ENCODE measurements at regions not wholly inside any gene's neighbourhood (a gene's known extent, or its start where the extent isn't known, plus 50 kb on each side); places are given as distances from the start of the nearest gene placed in this dataset.

DNA sequence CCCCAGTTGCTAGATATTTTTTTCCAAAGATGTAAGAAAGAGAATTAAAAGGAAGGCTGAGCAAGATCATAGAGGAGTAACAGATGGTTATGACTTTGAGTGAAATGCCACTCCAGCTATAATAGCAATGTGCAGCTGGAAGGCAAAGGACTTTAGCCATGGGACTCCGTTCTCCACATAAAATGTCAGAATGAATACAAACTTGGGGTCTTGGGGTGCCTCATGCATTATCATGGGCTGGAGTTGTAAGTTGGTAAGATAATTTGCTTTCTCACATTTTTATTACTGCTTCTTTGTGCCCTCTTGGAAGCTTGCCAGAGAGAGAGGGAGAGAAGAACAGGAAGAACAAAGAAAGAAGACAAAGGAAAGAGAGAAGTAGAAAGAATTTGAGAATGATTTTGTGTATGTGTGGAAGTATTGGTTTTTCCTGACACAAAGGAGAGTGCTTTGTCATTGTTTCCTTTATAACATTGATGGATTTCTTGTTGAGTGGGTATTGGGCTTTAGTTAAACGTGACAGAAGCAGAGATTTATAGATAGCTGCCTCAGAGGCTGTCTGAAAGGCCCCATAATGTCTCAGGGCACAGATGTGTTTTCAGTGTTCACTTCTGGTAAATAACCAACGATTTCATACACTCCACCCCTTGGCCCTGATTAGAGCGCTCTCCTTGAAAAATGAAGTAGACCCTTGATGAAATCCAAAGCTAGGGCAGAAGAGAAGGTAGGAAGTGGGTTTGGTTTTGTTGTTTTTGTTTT, 715.3 kb downstream of the NR2F2 start:
- no peak for DNase-seq

DNA sequence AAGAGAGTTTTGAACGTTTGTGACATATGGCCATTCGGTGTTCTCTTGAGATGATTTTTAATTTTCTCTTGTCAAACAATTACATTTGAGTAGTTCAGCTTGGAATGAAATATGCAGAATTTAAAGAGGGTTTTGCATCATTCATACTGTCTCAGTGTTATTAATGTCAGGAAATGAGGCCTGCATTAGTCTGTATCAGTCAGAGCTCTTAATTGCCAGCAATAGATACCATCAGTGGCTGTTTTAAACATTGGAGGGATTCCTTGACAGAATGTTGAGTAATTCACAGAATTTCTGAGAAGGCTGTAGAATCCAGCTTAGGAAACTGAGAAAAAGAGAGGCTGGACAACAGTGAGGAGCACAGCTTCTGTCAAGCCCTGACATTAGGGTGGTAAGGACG, 722.0 kb downstream of the NR2F2 start:
- DNase-seq = no peak

DNA sequence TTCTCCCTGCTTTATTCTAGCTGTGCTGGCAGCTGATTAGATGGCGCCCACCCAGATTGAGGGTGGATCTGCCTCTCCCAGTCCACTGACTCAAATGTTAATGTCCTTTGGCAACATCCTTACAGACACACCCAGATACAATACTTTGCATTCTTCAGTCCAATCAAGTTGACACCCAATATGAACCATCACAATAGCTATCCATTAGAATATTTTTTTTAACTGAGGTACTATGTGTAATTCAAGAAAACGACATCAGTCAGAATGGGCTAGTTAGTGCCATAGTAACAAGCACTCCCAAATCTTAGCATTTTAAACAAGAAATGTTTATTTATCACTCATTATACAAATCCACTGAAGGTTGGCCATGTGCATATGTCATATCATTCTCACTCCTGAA, 723.1 kb downstream of the NR2F2 start:
- no peak for DNase-seq

DNA sequence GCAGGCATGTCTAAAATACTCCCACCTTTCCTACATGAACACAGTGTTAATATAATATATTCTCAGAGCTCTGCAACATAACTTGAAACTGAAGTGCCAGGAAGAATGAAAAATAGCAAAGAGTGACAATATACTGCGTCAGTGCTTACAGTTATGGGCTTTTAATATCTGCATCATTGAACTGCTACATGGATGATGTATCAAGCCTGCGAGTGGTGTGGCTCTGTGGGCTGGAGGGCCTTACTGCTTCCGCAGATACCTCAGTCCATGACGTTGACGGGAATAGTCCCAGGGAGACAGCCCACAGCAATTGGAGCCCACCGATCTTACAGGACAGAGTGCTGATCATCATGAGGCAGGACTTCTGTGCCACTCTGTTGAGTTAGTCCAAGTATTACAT, 727.0 kb downstream of the NR2F2 start:
- DNase-seq = no peak

DNA sequence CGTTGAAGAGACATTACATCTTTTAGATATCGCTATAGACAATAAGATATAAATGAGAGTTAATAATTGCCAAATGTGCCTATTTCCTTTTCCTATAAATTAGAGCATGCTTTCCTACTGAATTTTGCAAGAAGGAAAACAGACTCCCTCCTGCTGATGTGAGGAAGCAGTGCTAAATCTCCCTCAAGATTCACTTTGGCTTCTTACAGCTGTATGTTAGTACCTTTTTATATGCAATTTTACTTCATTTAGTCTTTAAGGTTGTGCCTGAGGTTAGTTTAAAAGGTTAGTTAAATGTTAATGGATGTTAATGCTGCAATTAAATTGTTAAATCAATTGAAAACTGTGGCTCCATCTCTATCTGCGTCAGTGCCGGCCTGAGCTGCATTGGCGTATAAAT, 728.8 kb downstream of the NR2F2 start:
- DNase-seq = no peak

DNA sequence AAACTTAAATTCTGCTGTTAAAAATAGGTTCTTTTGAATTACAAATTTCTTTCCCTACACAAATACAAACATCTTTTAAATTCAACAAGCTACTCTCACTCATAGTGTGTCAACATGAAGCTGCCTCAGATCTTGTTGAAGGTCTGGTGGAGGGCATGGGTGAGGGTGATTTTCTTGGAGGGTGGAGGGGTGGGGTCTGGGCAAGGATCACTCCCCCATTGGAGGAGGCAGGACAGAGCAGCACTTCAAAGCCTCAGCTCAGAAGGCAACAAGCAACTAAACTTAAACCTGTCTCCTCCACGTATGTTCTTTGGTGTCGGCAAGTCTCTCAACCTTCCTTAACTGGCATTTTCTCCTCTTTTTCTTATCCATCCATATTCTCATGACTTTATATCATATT, 730.9 kb downstream of the NR2F2 start:
- no peak for DNase-seq

DNA sequence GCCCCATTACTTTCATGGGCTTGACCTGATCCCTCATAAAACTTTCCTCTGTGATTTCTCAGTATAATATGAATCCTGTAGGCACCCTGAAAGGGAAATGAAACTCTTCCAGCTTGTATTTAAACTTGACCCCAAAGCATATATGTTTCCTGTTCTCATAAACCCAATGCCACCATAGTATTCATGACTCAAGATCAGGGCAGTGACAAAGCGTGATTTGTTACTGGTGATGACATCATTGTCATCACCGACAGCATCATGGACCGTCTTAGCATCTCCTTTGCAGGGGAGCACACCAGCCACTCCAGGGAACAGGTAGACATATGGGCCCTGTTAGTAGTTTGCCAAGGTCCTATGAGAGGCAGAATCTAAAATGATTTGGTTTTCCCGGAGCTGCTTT, 741.2 kb downstream of the NR2F2 start:
- no peak for DNase-seq

DNA sequence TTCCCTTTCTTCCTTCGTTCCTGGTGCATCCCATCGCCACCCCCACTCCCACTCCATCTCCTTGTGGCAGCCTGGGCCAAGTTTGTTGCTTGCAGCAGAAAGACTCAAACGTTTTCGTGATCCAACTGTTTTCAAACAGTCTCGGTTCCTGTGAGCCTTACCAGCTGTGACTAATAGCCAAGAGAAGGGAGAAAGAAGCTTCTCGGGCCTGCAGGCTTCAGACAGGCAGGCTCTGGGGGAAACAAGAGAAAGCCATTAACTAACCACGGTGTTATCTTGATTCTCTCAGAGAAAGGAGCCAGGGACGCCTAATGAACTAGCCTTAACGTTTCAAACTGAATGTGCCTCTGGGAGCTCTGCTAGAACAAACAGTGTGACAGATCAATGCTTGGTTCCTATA, 742.0 kb downstream of the NR2F2 start:
- no peak for DNase-seq

DNA sequence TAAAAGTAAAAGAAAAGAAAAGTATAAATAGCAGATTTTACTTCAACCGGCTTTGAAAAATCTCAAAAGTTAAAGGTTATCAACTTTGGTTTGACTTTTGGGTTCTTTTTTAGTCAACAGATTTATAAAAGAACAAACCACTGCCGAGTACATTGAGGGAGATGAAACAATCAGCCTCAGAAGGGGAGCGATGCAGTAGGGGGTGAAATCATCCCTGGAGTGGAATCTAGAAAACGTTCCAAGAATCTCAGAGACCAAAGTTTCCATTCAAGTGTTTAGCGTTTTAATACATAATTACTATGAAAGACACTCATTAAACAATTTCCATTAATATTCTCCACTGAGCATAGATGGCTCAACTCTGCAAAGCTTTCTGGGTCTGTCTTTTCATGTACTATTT, 745.5 kb downstream of the NR2F2 start:
- DNase-seq = no peak

DNA sequence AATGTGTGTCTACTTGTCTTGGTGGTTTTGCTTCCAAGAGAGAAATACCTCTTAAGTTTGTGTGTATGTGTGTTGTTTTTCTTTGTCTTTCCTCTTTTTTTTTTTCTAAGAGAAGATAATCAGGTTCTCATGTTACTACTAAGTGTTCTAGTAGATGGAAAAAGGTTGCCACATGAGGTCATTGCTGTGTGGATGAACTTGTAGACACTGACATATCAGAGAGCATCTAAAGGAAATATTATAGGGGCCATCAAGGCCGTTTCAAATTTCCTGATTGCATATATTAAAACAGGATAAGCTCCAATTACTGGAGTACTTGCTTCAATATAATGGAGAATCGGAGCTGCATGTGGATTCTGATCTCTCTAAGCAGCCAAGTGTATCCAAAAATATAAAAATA, 747.5 kb downstream of the NR2F2 start:
- DNase-seq = no peak

DNA sequence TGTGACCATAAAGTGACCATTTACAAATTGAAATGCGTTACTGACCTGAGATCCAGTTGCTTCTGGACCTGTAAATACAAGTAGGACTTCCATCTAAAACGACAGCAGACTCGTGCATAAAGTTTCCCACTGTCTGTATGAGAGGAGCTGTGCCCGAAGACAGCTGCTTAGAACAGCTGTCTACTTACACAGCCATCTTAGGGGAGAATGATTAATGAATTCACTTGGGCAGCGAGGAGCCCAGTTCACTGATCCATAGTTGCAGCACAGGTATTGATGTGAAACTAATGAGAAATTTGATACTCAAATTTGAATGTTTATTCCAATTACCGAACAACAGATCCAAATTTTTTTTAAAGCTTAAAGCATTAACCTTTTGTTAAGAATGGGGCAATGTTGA, 748.1 kb downstream of the NR2F2 start:
- no peak for DNase-seq

DNA sequence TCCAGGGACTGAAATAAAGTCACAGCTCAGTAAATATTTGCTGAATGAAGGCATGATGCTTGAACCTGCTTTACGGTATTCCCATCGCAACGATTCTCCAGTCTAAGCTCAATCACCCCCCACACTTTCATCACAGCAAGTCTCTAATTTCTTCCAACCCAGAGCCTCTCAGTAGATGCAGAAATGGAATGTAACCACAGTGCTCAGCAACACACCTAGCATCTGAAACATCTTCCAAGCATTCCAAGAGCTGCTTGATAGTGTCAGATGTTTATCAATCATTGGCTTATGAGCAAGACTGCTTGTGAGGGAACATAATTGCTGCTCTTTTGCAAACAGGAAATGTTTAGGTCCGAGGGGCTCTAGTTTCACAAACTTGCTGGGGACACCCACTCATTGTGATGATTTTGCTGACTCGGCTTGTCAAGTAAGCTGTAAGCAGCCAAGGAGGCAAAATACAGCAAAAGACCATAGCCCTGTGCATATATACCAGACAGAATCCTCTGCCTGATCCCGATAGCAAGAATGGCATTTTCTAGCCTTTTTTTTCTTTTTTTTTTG, 751.2 kb downstream of the NR2F2 start:
- DNase-seq = no peak

DNA sequence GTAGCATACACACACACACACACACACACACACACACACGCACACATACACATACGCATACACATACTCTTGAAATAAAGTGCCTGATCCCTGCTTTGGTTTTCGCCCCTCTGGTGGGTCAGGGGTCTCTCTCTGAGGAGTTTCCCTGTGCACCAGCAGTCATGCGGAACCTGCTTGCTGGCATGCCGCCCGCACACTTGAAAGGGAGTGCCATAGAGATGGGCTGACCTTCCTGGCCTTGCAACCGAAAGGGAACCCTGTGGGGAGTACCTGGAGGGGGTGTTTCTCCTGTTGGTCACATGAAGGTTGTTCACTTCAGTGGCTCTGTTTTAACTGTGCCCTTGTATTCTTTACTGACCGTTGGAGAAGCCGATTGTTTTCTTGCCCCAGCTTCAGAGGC, 752.3 kb downstream of the NR2F2 start:
- no peak for DNase-seq

DNA sequence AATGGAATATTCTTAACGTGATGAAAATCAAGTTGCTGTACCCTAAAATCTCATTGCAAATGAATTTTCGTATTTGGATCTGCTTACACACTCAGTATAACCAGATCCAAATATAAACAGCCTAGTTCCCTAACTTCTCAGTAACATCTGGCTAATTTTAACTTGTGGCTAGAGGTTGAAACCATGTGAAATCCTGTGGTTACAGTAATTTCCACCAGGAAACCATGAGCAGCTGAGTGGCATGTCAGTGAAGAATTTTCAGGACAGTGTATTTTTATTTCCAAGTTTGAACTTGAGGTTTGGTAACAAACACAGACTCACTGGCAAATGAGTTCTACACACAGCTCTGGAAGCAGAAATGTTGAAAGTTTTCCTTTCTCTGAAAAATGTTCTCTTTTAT, 754.1 kb downstream of the NR2F2 start:
- no peak for DNase-seq

DNA sequence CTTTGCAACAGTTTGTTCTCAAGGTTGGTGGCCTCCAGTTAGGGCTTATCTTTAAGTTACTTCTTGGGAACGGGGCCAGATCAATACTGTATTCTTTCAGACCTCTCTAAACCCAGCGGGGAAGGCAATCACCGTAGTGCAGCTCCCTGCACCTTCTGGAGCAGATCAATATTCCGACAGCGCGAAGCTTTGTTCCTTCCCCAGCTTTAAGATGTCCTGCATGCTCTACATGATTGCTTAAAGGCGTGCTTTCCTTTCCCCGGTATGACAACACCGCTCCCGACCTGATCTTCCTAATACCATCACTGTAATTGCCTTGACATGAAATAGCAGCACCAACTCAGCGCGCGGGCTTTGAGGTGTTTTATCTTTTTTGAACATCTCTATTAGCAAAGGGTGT, 755.2 kb downstream of the NR2F2 start:
- no peak for DNase-seq

DNA sequence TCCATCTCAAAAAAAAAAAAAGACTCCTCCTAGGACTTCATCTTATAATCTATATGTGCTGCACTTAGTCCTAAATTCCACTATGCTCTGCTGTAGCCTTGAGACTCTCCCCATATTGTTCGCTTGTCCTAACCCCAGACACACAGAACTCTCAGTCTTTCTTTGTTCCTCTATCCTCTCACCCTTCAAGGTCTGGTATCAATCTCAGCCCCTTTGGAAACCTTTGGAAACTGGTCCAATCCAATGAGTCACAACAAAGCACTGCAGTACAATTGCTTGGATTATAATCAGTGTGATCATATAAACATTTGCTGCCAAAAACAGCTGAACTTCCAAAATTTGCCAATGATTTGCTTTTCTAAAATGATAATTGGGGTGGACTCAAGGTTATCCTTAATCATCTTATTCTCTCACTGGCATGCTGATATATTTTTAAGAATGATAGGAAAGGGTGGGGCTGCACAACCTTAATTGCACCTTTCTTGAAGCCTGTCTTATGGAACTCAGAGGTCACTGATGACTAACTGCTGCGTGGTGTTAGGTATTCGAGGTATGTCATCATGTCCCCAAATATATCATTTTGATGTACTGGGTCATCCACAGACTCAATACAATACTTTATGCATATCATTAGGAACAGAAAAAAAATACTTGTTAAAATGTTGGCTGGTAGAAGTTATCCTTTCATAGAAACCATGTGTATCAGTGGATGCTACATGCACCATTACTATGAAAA, 756.7 kb downstream of the NR2F2 start:
- no peak for DNase-seq

DNA sequence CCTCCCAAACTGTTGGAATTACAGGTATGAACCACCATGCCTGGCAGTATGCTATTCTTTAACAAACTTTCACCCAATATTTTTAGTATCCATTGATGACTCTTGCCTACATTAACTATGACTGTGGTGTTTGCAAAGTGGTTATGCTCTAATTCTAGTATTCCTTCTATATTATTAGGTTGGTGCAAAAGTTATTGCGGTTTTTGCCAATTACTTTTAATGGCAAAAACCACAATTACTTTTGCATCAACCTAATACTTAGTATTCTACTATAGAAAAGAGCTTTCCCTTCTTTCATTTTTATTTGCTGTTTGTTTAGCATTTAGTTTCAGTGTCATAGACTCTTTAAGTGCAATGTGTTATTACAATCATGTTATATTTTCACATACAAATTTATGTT, 760.6 kb downstream of the NR2F2 start:
- DNase-seq = no peak

DNA sequence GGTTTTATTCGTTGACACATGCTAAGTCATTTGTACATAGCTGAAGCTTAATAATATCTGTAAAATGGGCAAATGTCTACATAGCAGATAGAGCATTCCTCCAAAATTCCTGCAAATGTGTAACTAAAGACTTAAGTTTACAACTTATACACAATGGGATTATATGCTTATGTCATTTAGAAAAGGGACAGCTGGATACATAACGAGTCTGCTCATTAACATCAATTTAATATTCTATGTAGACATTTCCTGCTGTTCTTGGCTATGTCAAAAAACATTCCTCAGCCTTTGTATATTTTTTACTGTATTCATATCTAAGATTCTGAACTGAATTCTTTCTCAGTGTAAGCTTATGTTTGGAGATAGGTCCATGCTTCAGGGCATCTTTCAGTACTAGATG, 762.2 kb downstream of the NR2F2 start:
- no peak for DNase-seq

DNA sequence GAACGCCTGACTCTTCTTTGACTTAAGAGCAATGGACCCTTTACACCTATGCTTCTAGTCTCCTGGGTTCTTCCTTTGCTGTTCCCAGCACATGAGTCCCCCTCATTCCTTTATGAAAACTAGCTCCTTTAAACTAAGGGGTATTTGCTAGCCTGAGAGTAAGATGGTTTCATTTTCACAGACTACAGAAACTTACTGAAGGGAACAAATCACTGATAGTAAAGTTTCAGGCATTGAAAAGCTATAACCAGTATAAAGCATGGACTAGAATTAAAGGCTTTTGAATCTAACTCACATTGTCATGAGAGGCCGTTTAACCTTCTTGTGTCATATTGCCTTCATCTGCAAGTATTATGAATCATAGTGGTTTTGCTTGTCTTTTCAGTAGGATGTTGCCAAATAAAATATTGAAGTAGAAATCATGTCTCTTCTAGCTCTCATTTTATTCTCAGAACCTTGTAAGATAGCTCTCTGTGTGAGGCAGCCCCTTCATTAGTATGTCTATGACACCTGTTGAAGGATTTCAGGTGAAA, 765.9 kb downstream of the NR2F2 start:
- no peak for DNase-seq

DNA sequence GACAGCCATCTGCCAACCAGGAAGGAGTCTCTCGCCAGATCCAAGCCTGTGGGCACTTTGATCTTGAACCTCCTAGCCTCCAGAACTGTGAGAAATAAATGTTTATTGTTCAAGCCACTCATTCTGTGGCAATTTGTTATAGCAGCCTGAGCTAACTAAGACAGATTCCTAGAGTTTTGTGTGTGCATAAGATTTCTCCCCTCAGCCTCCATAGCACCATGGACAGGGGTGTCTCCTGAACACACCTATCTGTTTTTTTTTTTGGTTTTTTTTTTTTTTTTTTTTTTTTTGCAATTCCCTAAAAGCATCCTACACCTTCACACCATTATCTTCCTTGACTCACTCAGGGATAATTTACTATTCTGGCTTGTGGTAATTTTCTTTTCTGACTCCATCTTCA, 768.5 kb downstream of the NR2F2 start:
- DNase-seq = no peak

DNA sequence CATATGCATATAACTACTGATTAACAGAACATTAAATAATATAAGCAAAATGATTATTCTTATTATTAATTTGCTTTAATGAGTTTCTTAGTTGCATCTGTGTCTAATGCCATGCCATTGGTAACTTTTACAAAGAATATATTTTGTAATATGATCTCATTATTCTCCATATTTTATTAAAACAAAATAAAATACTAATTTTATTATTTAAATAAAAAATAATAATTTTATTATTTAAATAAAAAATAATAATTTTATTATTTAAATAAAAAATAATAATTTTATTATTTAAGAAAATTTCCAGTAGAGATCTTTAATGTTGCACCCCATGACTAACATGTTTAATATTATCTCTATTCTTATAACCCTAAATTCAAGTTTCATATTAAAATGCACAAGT, 771.1 kb downstream of the NR2F2 start:
- DNase-seq = no peak

DNA sequence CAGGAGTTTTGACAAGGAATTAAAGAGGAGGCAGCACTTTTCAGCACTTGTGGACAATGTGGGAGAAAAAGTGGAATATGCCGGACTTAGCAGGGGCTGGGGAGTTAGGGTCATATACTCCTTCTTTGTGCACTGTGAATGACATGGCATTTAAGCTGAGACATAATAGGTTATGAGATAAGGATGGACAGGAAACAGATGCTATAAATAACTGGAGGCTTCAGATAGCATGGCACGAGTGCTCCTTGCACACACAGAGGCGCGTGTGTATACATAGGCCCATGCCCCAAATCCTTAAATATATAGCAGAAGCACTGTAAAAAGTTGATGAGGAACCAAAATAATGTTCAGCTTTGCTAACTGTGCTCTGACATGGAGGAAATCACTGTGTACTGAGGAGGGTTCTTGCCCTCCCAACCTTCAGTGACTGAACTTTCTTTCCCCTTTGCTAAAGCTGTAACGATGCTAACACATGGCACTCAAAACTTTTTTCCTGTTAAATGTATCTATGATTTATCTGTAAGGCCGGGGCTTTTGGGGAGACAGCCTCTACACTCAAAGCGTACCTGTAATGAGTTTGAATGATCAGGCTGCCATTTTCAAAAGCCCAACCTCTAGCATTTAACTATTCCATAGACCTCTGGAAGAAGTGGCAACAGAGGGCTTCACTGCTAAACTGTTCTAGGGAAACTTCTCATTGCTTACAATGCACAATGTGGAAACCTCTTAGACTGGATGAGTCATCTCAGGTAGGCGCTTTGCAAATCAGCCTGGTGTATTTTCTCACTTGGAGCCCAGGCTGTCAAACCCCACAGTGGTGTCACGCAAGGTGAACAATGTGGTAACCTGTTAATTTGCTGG, 784.6 kb downstream of the NR2F2 start:
- DNase-seq = no peak

DNA sequence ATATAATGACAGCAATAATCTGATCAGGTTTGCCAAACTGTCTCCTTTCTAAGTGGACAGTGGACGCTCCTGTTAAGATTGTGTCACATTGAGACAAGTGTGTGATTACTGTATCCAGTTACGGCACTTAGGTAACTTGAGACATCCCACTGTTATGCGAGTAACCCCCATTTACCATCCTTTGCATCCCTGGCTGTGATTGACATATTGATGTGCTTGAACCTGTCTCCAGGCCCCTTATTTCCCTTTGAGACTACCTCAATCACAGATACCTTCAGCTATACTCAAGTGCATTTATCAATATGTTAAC, 785.2 kb downstream of the NR2F2 start:
- no peak for DNase-seq

DNA sequence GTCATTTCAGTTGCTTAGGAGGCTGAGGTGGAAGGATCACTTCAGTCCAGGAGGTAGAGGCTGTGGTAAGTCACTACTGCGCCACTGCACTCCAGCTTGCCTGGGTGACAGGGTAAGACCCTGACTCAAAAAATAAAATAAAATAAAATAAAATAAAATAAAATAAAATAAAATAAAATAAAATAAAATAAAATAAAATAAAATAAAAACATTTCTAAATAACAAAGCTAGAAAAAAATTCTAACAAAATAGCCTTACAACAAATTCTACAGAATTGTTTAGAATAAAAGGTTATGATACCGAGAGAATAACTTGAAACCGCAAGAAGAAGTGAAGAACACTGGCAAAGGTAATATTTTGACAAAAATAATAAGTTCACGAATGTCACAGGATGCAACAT, 794.3 kb downstream of the NR2F2 start:
- DNase-seq = no peak
